ENCODE measurements at regions not wholly inside any gene's neighbourhood (a gene's known extent, or its start where the extent isn't known, plus 50 kb on each side); places are given as distances from the start of the nearest gene placed in this dataset.

GRCh38 chr12:89208661-89209096 lies 143.6 kb downstream of the DUSP6 start (continued):
- TF ChIP-seq TEAD4 (IDR thresholded peaks at IDR 0.05; ENCODE audit: borderline replicate concordance, insufficient read depth): 0 out of 2 replicates have a peak, but pooled peaks have one; percentile 22
- peak; percentile 41; the same call in 1 of the 2 replicates for TF ChIP-seq RAD21 (IDR thresholded peaks at IDR 0.05; ENCODE audit: low read length)

GRCh38 chr12:89206390-89206789 lies 145.9 kb downstream of the DUSP6 start:
- Histone ChIP-seq H3K4me2 (no peak overlapping the region), H3K4me1 (ENCODE audit: control insufficient read depth in 1 of 2, insufficient read depth in 2 of 2, low read depth in 1 of 2, low read length in 1 of 2) (peaks cover 20 to 21% of the 10 kb centered on the region in 2 experiments; a peak in 3 of 4 replicates), H3K4me3 (ENCODE audit: low read depth in 2 of 2, low read length in 1 of 2) (no peak overlapping the region), H3K79me2 (ENCODE audit: insufficient read depth) (no peaks in the 10 kb centered on the region), H3K9me2 (no peaks in the 10 kb centered on the region), H2AFZ (ENCODE audit: low read depth) (no peak overlapping the region), H3K27me3 (ENCODE audit: insufficient read depth) (no peaks in the 10 kb centered on the region), H3K27ac (ENCODE audit: low read depth in 2 of 2, low read length in 1 of 2) (no peak overlapping the region), H3K36me3 (replicated peaks in 1 of 2; ENCODE audit: control insufficient read depth in 1 of 2, insufficient read depth in 2 of 2, low read length in 1 of 2) (no peaks in the 10 kb centered on the region), H3K9me3 (no peaks in the 10 kb centered on the region), H4K20me1 (ENCODE audit: insufficient read depth) (no peaks in the 10 kb centered on the region), H3F3A (replicated peaks; ENCODE audit: insufficient read depth) (peaks cover 5% of the 10 kb centered on the region), H3K9ac (no peak overlapping the region)
- DNase-seq: no peak
- ChIA-PET CTCF (interaction anchor here (1.1 to 1.3 kb wide), 3 partner anchors 59 to 156 kb away, joined by 3 read pairs; no protein-coding TSS in a partner anchor), POLR2A (no interaction called here)
- WGBS (ENCODE audit: low lambda C conversion rate): 86% methylated on average over 1 of the region's 1 CpG
- TF ChIP-seq RAD21 (IDR thresholded peaks at IDR 0.05; ENCODE audit: low read length): no peak
- TF ChIP-seq MXI1 (IDR thresholded peaks at IDR 0.05; ENCODE audit: low read depth, low read length): no peak

DNA sequence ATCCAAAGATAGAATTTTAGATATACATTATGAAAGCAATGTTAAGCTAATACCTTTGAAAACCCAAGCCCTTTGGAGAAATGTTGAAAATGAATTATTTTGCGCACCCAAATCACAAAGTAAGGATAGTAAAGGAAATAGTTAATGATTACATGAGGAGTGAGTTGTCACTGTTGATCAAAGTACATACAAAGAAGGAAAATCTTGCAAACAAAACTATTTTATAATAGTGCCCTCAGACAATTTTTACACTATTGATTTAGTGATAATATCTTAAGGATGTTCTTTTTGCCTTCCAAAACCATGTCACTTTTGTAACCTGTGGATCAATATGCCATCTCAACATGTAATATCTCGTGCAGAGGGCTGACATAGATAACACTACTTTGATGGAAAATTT lies 146.8 kb downstream of the DUSP6 start:
- no peaks in the 10 kb centered on the region for H3K27me3 ChIP-seq (ENCODE audit: insufficient read depth)
- no peak for TF ChIP-seq RXRA (IDR thresholded peaks at IDR 0.05; ENCODE audit: borderline replicate concordance, low read depth)
- TF ChIP-seq GATA2 (CRISPR knock-in tag; IDR thresholded peaks at IDR 0.05): no peak
- no peak for TF ChIP-seq EP300 (IDR thresholded peaks at IDR 0.05; ENCODE audit: borderline replicate concordance in 1 of 2, low read depth in 1 of 2, low read length in 1 of 2)
- TF ChIP-seq TAF1 (IDR thresholded peaks at IDR 0.05; ENCODE audit: borderline replicate concordance, low read depth, low read length): no peak
- TF ChIP-seq, protein P1, sequence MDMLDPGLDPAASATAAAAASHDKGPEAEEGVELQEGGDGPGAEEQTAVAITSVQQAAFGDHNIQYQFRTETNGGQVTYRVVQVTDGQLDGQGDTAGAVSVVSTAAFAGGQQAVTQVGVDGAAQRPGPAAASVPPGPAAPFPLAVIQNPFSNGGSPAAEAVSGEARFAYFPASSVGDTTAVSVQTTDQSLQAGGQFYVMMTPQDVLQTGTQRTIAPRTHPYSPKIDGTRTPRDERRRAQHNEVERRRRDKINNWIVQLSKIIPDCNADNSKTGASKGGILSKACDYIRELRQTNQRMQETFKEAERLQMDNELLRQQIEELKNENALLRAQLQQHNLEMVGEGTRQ (IDR thresholded peaks at IDR 0.05; ENCODE audit: borderline replicate concordance, low read depth, low read length): no peak
- TF ChIP-seq CHD2 (IDR thresholded peaks at IDR 0.05; ENCODE audit: low read length, partially characterized antibody): no peak
- TF ChIP-seq TEAD4 (IDR thresholded peaks at IDR 0.05; ENCODE audit: borderline replicate concordance, insufficient read depth): no peak
- TF ChIP-seq RAD21 (IDR thresholded peaks at IDR 0.05; ENCODE audit: low read length): no peak
- no peak for TF ChIP-seq FOSL2 (IDR thresholded peaks at IDR 0.05; ENCODE audit: borderline replicate concordance, low read depth)
- TF ChIP-seq FOXM1 (IDR thresholded peaks at IDR 0.05; ENCODE audit: low read depth): no peak
- no peak for TF ChIP-seq JUND (IDR thresholded peaks at IDR 0.05)
- TF ChIP-seq SMC3 (IDR thresholded peaks at IDR 0.05; ENCODE audit: low read depth, low read length): no peak
- TF ChIP-seq ELF1 (IDR thresholded peaks at IDR 0.05): no peak
- TF ChIP-seq EZH2phosphoT487 (IDR thresholded peaks at IDR 0.05; ENCODE audit: borderline replicate concordance, low read depth): no peak
- TF ChIP-seq SIN3A (IDR thresholded peaks at IDR 0.05; ENCODE audit: borderline replicate concordance, low read depth, low read length): no peak
- TF ChIP-seq, protein P2, sequence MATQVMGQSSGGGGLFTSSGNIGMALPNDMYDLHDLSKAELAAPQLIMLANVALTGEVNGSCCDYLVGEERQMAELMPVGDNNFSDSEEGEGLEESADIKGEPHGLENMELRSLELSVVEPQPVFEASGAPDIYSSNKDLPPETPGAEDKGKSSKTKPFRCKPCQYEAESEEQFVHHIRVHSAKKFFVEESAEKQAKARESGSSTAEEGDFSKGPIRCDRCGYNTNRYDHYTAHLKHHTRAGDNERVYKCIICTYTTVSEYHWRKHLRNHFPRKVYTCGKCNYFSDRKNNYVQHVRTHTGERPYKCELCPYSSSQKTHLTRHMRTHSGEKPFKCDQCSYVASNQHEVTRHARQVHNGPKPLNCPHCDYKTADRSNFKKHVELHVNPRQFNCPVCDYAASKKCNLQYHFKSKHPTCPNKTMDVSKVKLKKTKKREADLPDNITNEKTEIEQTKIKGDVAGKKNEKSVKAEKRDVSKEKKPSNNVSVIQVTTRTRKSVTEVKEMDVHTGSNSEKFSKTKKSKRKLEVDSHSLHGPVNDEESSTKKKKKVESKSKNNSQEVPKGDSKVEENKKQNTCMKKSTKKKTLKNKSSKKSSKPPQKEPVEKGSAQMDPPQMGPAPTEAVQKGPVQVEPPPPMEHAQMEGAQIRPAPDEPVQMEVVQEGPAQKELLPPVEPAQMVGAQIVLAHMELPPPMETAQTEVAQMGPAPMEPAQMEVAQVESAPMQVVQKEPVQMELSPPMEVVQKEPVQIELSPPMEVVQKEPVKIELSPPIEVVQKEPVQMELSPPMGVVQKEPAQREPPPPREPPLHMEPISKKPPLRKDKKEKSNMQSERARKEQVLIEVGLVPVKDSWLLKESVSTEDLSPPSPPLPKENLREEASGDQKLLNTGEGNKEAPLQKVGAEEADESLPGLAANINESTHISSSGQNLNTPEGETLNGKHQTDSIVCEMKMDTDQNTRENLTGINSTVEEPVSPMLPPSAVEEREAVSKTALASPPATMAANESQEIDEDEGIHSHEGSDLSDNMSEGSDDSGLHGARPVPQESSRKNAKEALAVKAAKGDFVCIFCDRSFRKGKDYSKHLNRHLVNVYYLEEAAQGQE (IDR thresholded peaks at IDR 0.05; ENCODE audit: low read depth, low read length): no peak
- no peak overlapping the region for H3K4me2 ChIP-seq
- H3K9me3 ChIP-seq: no peaks in the 10 kb centered on the region
- H3K36me3 ChIP-seq (replicated peaks in 1 of 2; ENCODE audit: control insufficient read depth in 1 of 2, insufficient read depth in 2 of 2, low read length in 1 of 2): no peaks in the 10 kb centered on the region
- no peaks in the 10 kb centered on the region for H3K9me2 ChIP-seq
- DNase-seq: no peak
- H3F3A ChIP-seq (replicated peaks; ENCODE audit: insufficient read depth): no peaks in the 10 kb centered on the region
- H3K9ac ChIP-seq: no peak overlapping the region
- CTCF ChIA-PET: interaction anchor here (0.8 to 1.3 kb wide), 2 partner anchors 73 to 188 kb away, joined by 3 read pairs; no protein-coding TSS in a partner anchor
- H4K20me1 ChIP-seq (ENCODE audit: insufficient read depth): no peaks in the 10 kb centered on the region
- 89% methylated on average over 2 of the region's 2 CpGs for WGBS (ENCODE audit: low lambda C conversion rate)
- POLR2A ChIA-PET: no interaction called here
- no peaks in the 10 kb centered on the region for H3K79me2 ChIP-seq (ENCODE audit: insufficient read depth)
- H3K27ac ChIP-seq (ENCODE audit: low read depth in 2 of 2, low read length in 1 of 2): no peak overlapping the region
- H3K4me3 ChIP-seq (ENCODE audit: low read depth in 2 of 2, low read length in 1 of 2): no peak overlapping the region
- no peak overlapping the region for H2AFZ ChIP-seq (ENCODE audit: low read depth)
- H3K4me1 ChIP-seq (ENCODE audit: control insufficient read depth in 1 of 2, insufficient read depth in 2 of 2, low read depth in 1 of 2, low read length in 1 of 2): peaks cover 15 to 21% of the 10 kb centered on the region in 2 experiments; a peak in 3 of 4 replicates
